NOMO-1 treated with dmso at 0.1 percent for 144 hours (cell line): ENCODE measurements at regions not wholly inside any gene's neighbourhood (a gene's known extent, or its start where the extent isn't known, plus 50 kb on each side); places are given as distances from the start of the nearest gene placed in this dataset.

Experiments
- DNase-seq: peaks from one replicate; lab custom pipeline; 2025; ENCODE audit not compliant: unreplicated experiment; lab: John Stamatoyannopoulos, UW

- DNase-seq: no peak
These were observed 223.0 kb upstream of the SATB1 start for GRCh38 chr3:18648159-18648558.

DNA sequence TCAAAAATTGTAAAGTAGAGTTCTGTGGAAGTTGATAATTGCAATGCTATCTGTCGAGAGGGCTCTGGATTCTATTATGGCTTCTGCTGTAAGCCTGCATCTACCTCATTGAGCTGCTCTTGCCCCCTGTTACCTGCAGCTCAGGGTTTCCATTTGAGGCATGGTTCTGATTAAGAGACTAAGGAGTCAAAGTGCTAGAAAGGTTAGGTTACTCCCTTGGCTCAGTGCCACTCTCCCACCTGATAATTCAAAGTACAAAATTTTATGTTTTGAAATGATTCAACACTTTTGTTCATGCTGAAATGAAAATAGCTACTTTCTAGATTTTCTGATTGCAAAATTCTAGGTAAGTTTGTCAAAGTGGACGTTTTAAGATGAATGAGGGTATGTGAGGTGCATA lies 220.5 kb upstream of the SATB1 start:
- DNase-seq: no peak

- no peak for DNase-seq
These were observed 218.1 kb upstream of the SATB1 start for GRCh38 chr3:18643281-18643680.

- no peak for DNase-seq
These were observed 216.8 kb upstream of the SATB1 start for GRCh38 chr3:18641916-18642315.

DNA sequence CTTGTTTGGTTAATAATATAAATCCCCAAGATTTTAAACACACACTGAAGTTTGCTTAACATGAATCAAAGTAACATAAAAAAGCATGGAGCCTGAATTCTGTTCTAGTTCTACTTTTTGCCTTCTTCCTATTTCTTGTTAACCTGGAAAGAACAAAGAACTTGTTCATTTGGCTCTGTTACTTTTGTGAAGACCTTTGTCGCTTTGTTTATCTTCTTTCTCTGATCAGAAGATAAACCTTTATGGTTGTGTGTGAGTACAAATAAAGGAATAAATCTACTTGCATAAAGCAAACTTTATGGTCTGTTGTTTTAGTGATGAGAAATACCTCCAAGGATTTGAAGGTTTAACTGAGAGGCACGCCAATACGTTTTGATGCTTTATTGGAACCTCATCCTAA lies 210.1 kb upstream of the SATB1 start:
- DNase-seq: no peak

DNA sequence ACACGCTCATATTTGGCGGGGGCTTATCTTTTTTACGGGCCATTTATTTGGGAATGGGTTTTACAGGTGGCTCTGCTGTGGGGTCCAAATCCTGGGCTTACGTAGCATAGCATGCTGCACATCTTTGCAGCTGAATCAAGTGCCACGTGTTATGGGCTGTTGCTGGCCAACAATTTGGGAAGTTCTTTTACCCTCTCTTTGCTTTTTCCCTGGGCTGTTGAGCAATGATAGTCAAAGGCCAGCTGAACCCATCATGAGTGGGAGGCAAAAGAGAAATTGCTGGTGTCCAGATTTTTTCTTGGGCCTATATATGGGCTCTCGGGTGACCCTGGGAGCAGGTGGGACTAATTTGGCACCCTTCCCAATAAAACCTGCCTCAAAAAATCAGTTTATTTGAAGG lies 209.3 kb upstream of the SATB1 start:
- DNase-seq: no peak

DNA sequence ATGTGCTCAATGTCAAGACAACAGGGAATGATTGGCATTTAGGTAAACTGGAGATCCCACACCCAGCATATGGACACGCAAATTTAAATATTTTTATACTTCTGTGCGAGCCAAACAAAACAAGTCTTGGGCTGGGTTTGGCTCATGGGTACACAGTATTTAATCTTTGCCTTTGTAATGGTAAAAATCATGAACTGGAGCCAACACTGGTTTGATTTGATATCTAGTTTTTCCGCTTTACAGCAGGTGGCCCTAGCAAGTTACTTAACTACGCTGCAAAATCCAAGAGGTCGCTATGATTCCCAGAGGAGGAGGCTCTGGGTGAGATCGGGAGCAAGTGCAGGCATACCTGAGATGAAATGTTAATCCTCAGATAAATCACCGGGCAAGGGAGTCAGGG lies 207.9 kb upstream of the SATB1 start:
- no peak for DNase-seq

- DNase-seq: no peak
These were observed 205.2 kb upstream of the SATB1 start for GRCh38 chr3:18630295-18630694.

DNA sequence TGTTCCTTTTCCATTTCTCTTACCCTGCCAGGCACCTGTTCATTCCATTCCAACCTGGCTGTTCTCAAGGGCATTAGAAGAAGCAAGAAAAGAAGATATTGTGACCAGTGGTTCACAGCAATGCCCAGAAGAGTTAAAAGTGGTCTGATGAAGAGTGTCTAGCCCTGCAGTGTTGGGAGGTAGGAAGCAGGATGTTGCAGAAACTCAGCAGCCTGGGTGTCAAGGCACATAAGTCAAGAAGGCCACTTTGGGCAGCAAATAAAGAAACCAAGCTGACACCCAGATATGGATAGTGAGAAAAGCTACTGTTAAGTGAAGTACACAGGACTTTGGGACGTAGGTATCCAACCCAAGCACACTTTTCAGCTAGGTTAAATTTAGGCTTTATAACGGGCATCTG lies 199.9 kb upstream of the SATB1 start:
- DNase-seq: no peak

- DNase-seq: no peak
These were observed 198.1 kb upstream of the SATB1 start for GRCh38 chr3:18623220-18623619.

DNA sequence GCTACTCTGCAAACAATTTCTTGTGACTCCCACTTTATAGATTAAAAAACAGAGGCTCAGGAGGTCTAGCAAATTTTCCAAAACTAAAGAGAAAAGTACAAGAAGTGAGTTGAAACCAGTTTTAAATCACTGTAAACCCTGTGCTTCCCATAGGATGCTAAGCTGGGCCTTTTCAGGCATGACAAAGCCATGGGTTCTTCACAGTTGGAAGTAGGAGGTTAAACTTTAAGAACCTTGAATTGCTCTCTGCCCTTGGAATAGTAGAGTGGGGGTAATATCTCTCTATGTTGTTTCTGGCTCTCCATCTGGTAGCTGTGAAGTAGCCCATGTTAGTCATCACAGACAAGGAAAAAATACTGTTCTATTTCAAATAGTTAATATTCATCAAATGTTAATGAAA lies 193.6 kb upstream of the SATB1 start:
- no peak for DNase-seq

DNA sequence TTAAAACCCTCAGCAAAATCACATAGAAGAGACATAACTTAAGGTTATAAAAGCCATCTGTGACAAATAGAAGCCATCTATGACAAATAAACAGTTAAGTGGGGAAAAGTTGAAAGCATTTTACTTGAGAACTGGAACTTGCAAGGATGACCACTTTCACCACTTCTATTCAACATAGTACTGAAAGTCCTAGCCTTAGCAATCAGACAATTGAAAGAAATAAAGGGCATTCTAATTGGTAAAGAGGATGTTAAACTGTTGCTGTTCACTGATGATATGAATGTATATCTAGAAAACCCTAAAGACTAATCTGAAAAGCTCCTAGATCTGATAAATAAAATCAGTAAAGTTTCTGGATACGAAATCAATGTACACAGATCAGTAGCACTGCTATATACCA lies 186.9 kb upstream of the SATB1 start:
- DNase-seq: no peak

- DNase-seq: no peak
These were observed 184.0 kb upstream of the SATB1 start for GRCh38 chr3:18609187-18609586.

DNA sequence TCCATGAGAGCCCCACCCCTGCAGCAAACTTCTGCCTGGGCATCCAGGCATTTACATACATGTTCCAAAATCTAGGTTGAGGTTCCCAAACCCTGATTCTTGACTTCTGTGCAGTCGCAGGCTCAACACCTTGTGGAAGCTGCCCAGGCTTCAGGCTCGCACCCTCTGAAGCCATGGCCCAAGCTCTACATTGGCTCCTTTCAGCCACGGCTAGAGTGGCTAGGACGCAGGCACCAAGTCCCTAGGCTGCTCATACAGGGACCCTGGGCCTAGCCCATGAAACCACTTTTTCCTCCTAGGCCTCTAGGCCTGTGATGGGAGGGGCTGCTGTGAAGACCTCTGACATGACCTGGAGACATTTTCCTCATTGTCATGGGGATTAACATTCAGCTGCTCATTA lies 172.8 kb upstream of the SATB1 start:
- DNase-seq: no peak

DNA sequence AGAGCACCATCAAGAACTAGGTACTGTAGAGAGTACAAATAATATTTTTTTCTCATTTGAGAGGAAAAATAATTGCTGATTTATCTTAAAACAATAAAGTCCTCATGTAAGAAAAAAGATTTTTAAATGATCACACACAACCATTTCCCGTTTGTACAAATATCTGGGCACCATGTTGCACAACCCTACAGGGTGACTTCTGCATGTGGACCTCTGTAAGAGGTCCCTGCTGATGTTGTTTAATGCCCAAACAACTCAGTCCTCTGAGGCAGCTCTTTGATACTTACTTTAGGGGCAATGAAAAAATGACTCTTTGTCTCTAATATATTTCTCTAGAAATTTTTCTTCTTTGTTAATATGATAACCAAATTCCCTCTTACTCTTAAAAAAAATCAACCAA lies 168.1 kb upstream of the SATB1 start:
- DNase-seq: no peak

DNA sequence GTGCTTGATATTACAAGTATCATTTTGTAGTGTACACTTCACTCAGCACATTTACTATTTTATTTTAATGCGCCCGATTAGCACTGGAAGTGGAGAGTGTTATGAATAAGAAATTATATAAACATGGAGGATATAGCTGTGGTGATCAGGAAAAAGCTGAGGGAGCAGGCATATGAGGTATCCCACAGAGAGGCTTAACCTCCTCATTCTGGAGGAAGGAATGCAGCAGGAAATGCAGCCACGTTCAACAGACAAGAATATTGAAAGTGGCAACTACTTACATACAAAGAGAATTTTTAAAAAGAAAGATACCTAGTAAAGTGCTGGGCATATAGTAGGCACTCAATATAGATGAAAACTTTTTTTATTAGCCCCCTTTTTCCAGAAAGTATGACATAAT lies 166.0 kb upstream of the SATB1 start:
- DNase-seq: no peak

- DNase-seq: no peak
These were observed 160.9 kb upstream of the SATB1 start for GRCh38 chr3:18586076-18586475.

GRCh38 chr3:18585004-18585968 lies 160.1 kb upstream of the SATB1 start:
- no peak for DNase-seq

DNA sequence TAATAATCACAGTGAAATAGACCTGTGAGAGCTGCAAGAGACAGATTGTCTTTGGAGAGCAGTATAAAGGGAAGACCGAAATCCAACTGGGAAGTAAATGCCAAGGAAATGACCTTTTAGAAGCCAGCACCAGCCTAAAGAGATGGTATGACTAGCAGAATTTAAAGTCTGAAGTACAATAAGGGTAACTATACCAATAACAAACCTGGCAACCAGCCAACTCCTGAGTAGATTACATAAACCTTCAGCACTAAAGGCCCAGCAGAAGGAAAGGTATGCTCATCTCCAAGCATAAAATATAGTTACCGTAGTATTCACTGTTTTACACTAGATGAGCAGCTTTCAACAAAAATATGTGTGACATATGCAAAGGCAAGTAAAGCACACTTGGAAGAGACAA lies 155.1 kb upstream of the SATB1 start:
- no peak for DNase-seq

DNA sequence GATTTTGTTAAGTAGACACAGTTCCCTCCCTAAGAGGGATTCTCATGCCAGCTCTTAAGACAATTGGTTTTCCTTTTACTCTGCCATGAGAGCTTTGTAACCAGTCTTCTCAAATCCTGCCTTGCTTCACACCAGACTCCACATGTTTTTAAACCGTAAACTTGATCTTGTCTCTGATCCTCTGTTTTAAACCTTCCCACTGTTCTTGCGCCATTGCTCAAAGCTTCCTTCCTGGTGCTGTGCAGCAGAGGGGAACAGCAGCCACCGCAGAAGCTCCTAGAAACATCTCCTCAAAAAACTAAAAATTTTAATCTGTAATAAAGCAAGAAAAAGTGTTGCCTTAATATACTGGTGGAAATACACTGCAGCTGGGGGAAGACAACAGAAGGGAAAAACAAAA lies 154.5 kb upstream of the SATB1 start:
- no peak for DNase-seq

DNA sequence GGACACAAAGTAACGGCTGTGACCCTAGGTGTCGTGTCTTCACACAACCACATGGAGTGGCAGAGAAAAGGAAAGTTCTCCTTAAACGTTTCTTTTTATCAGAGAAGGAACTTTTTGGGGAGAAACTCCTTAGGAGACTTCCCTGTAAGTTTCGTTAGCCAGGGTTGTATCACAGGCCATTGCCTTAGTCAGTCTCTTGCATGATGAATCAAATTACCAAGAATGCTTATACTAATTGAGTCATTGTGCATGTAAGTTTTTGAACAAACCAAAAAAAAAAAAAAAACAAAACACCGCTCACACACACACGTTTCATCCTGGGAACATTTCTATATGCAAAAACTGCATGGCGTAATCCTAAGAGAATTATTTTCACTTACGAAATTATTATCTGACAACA lies 150.4 kb upstream of the SATB1 start:
- DNase-seq: no peak

GRCh38 chr3:18572809-18573208 lies 147.7 kb upstream of the SATB1 start:
- no peak for DNase-seq

- no peak for DNase-seq
These were observed 142.2 kb upstream of the SATB1 start for GRCh38 chr3:18567293-18567692.
